HepG2 (cell line): ENCODE measurements at regions not wholly inside any gene's neighbourhood (a gene's known extent, or its start where the extent isn't known, plus 50 kb on each side); places are given as distances from the start of the nearest gene placed in this dataset.

ENCODE experiments used
- ATAC-seq: fragments of 200-7000 bp; cut with Tn5 transposase; 3 replicates; pipeline ENCODE4 v1.9.1; 2020; ENCODE audit warnings: mild to moderate bottlenecking, moderate library complexity
- BruUV-seq: library from RNA; stranded (reverse); fragments of 400-500 nt; replicated peaks from 2 replicates; lab custom pipeline; 2021; lab: Mats Ljungman, UMichigan
- CTCF ChIA-PET: fragments of 300-600 bp; formaldehyde crosslinking; extraction: SDS; loops from one replicate; lab custom pipeline; 2021; ENCODE audit warnings: low total read pairs, inconsistent platforms, low intra/inter-chr PET ratio; lab: Yijun Ruan, JAX
- POLR2A ChIA-PET: fragments of 350-600 bp; sonication (Branson Sonifier 250); formaldehyde crosslinking; loops from one replicate; lab custom pipeline; 2020; ENCODE audit warnings: antibody characterized with exemption, inconsistent platforms; lab: Yijun Ruan, JAX
- DNase-seq: peaks from one replicate; pipeline ENCODE4 v3.0.0-alpha.2; 2015; ENCODE audit warnings: low spot score
- FAIRE-seq: peaks from 3 replicates; lab custom pipeline; 2011; peaks lifted over from hg19 to GRCh38; lab: Jason Lieb, UNC
- H2AFZ ChIP-seq: one replicate; pipeline ENCODE4 v1.6.1; 2011; ENCODE audit warnings: low read length, inconsistent platforms
- H3K27ac ChIP-seq: fragments of 300-600 bp; 3 replicates; pipeline ENCODE4 v1.8.0; 2011; ENCODE audit warnings: mixed run types, mild to moderate bottlenecking, mixed read lengths, low read length, inconsistent platforms; ENCODE audit not compliant: insufficient read depth; ENCODE audit errors: extremely low read length
- H3K27me3 ChIP-seq, 2 experiments: fragments of 200-600 bp in 1 of 2; 2 replicates in 1 of 2; 3 replicates in 1 of 2; pipeline versions ENCODE4 v1.6.0 to v1.8.0; 2011; ENCODE audit warnings: low read length in 2 of 2, mild to moderate bottlenecking in 2 of 2, moderate library complexity in 2 of 2, inconsistent platforms in 1 of 2; ENCODE audit not compliant: insufficient read depth in 2 of 2, control insufficient read depth in 1 of 2
- H3K36me3 ChIP-seq, 2 experiments: fragments of 200-600 bp in 1 of 2; replicated peaks in 1 of 2; 2 replicates in 1 of 2; 3 replicates in 1 of 2; pipeline versions ENCODE4 v1.5.1 to v1.8.0; 2011; ENCODE audit warnings: low read length in 2 of 2, inconsistent platforms in 1 of 2; ENCODE audit not compliant: insufficient read depth in 2 of 2, control insufficient read depth in 1 of 2
- H3K4me1 ChIP-seq: 2 replicates; pipeline ENCODE4 v1.5.1; 2012; ENCODE audit warnings: low read length, inconsistent platforms; ENCODE audit not compliant: insufficient read depth
- H3K4me2 ChIP-seq: 2 replicates; pipeline ENCODE4 v1.6.0; 2011; ENCODE audit warnings: low read depth, low read length, inconsistent platforms
- H3K4me3 ChIP-seq, 3 experiments: fragments of 200-600 bp in 1 of 3; sonication (generic), shearing (Covaris generic) in 1 of 3; replicated peaks in 1 of 3; 2 replicates each; pipeline ENCODE4 v1.5.1; 2011 to 2016; ENCODE audit warnings: low read length in 3 of 3, inconsistent platforms in 2 of 3, low read depth in 2 of 3, mild to moderate bottlenecking in 2 of 3, control low read depth in 1 of 3, mixed read lengths in 1 of 3; ENCODE audit not compliant: insufficient read depth in 1 of 3
- H3K79me2 ChIP-seq: one replicate; pipeline ENCODE4 v1.6.1; 2011; ENCODE audit warnings: low read length, inconsistent platforms; ENCODE audit not compliant: insufficient read depth
- H3K9ac ChIP-seq: 2 replicates; pipeline ENCODE4 v1.6.0; 2011; ENCODE audit warnings: mild to moderate bottlenecking, low read depth, low read length, inconsistent platforms; ENCODE audit not compliant: insufficient read depth
- H3K9me3 ChIP-seq: 2 replicates; pipeline ENCODE4 v1.5.1; 2012; ENCODE audit warnings: mild to moderate bottlenecking, low read length
- H4K20me1 ChIP-seq: 2 replicates; pipeline ENCODE4 v1.6.0; 2011; ENCODE audit warnings: inconsistent platforms, mild to moderate bottlenecking, low read length, moderate library complexity; ENCODE audit not compliant: insufficient read depth
- ADNP ChIP-seq: sonication (generic); formaldehyde crosslinking; IDR thresholded peaks from 2 replicates; pipeline ENCODE4 v1.4.0; 2020; ENCODE audit warnings: missing genetic modification reagents
- KAT7 ChIP-seq: IDR thresholded peaks from 2 replicates; pipeline ENCODE4 v1.6.1; 2018; ENCODE audit warnings: borderline replicate concordance, missing compliant biosample characterization
- KLF6 ChIP-seq: IDR thresholded peaks from 2 replicates; pipeline ENCODE4 v1.8.0; 2016; ENCODE audit warnings: missing biosample characterization, missing genetic modification reagents
- TAF1 ChIP-seq: sonication (generic); formaldehyde crosslinking; IDR thresholded peaks from 2 replicates; pipeline ENCODE4 v1.4.0; 2020; ENCODE audit warnings: missing genetic modification reagents
- ZNF547 ChIP-seq: sonication (generic); formaldehyde crosslinking; IDR thresholded peaks from 2 replicates; pipeline ENCODE4 v1.5.1; 2020; ENCODE audit warnings: mild to moderate bottlenecking, missing genetic modification reagents
- ZNF660 ChIP-seq: sonication (generic); formaldehyde crosslinking; IDR thresholded peaks from 2 replicates; pipeline ENCODE4 v1.5.1; 2020; ENCODE audit warnings: mild to moderate bottlenecking, low read depth, missing genetic modification reagents, borderline replicate concordance
- WGBS: methylation state at CpG from one replicate; pipeline ENCODE4 v1.1.6; 2017; ENCODE audit warnings: low lambda C conversion rate; 5-methylcytosine and 5-hydroxymethylcytosine counted together
- in situ Hi-C: cut with HindIII; loops from 2 replicates; pipeline ENCODE4 v1.10.0; 2017; ENCODE audit warnings: low pct_unique_long_range_greater_than_20kb; ENCODE audit not compliant: extremely low pct_ligation_motif_present
- intact Hi-C: fragments of 100-400 bp; cut with micrococcal nuclease; formaldehyde crosslinking; loops from one replicate; pipeline ENCODE4 v1.10.0; 2022; ENCODE audit not compliant: unreplicated experiment
- TF ChIP-seq, protein P1 (sequence below): sonication (generic); formaldehyde crosslinking; IDR thresholded peaks from 2 replicates; pipeline ENCODE4 v1.4.0; 2020; ENCODE audit warnings: mild to moderate bottlenecking, missing genetic modification reagents, borderline replicate concordance
- TF ChIP-seq, protein P2 (sequence below): sonication (generic); formaldehyde crosslinking; IDR thresholded peaks from 2 replicates; pipeline ENCODE4 v1.4.0; 2020; ENCODE audit warnings: missing genetic modification reagents
- TF ChIP-seq, protein P3 (sequence below): sonication (generic); formaldehyde crosslinking; IDR thresholded peaks from 2 replicates; pipeline ENCODE4 v1.5.0; 2020; ENCODE audit warnings: missing genetic modification reagents
- TF ChIP-seq, protein P4 (sequence below): sonication (generic); formaldehyde crosslinking; IDR thresholded peaks from 2 replicates; pipeline ENCODE4 v1.8.1; 2023; ENCODE audit warnings: mild to moderate bottlenecking, missing genetic modification reagents, borderline replicate concordance

DNA sequence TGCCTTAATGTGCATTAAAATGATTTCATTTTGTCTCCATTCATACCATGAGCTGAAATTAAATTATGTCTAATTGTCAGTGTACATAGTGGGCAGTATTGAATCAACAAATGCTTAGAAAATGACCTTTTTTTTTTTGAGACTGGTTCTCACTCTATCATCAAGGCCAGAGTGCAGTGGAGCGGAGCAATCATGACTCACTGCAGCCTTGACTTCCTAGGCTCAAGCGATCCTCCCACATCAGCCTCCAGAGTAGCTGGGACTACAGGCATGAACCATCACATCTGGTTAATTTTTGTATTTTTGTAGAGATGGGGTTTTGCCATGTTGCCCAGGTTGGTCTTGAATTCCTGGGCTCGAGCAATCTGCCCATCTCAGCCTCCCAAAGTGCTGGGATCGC, 117.0 kb upstream of the BLID start:
- TF ChIP-seq ADNP (CRISPR knock-in tag) (no peak), KLF6 (CRISPR knock-in tag) (no peak), KAT7 (CRISPR knock-in tag) (no peak), ZNF660 (CRISPR knock-in tag) (no peak), ZNF547 (no peak), TAF1 (CRISPR knock-in tag) (no peak)
- TF ChIP-seq, protein P1, sequence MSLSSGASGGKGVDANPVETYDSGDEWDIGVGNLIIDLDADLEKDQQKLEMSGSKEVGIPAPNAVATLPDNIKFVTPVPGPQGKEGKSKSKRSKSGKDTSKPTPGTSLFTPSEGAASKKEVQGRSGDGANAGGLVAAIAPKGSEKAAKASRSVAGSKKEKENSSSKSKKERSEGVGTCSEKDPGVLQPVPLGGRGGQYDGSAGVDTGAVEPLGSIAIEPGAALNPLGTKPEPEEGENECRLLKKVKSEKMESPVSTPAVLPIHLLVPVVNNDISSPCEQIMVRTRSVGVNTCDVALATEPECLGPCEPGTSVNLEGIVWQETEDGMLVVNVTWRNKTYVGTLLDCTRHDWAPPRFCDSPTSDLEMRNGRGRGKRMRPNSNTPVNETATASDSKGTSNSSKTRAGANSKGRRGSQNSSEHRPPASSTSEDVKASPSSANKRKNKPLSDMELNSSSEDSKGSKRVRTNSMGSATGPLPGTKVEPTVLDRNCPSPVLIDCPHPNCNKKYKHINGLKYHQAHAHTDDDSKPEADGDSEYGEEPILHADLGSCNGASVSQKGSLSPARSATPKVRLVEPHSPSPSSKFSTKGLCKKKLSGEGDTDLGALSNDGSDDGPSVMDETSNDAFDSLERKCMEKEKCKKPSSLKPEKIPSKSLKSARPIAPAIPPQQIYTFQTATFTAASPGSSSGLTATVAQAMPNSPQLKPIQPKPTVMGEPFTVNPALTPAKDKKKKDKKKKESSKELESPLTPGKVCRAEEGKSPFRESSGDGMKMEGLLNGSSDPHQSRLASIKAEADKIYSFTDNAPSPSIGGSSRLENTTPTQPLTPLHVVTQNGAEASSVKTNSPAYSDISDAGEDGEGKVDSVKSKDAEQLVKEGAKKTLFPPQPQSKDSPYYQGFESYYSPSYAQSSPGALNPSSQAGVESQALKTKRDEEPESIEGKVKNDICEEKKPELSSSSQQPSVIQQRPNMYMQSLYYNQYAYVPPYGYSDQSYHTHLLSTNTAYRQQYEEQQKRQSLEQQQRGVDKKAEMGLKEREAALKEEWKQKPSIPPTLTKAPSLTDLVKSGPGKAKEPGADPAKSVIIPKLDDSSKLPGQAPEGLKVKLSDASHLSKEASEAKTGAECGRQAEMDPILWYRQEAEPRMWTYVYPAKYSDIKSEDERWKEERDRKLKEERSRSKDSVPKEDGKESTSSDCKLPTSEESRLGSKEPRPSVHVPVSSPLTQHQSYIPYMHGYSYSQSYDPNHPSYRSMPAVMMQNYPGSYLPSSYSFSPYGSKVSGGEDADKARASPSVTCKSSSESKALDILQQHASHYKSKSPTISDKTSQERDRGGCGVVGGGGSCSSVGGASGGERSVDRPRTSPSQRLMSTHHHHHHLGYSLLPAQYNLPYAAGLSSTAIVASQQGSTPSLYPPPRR (CRISPR knock-in tag), result no peak
- TF ChIP-seq, protein P2, sequence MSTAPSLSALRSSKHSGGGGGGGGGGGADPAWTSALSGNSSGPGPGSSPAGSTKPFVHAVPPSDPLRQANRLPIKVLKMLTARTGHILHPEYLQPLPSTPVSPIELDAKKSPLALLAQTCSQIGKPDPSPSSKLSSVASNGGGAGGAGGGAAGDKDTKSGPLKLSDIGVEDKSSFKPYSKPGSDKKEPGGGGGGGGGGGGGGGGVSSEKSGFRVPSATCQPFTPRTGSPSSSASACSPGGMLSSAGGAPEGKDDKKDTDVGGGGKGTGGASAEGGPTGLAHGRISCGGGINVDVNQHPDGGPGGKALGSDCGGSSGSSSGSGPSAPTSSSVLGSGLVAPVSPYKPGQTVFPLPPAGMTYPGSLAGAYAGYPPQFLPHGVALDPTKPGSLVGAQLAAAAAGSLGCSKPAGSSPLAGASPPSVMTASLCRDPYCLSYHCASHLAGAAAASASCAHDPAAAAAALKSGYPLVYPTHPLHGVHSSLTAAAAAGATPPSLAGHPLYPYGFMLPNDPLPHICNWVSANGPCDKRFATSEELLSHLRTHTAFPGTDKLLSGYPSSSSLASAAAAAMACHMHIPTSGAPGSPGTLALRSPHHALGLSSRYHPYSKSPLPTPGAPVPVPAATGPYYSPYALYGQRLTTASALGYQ (CRISPR knock-in tag), result no peak
- TF ChIP-seq, protein P3, sequence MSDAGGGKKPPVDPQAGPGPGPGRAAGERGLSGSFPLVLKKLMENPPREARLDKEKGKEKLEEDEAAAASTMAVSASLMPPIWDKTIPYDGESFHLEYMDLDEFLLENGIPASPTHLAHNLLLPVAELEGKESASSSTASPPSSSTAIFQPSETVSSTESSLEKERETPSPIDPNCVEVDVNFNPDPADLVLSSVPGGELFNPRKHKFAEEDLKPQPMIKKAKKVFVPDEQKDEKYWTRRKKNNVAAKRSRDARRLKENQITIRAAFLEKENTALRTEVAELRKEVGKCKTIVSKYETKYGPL (CRISPR knock-in tag), result no peak
- TF ChIP-seq, protein P4, sequence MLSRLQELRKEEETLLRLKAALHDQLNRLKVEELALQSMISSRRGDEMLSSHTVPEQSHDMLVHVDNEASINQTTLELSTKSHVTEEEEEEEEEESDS (CRISPR knock-in tag), result no peak
- TF ChIP-seq, all 625 proteins: peak for 0
- Histone ChIP-seq H3K27ac (no peak overlapping the region), H3K4me1 (peaks cover 17% of the 10 kb centered on the region), H3K9ac (no peak overlapping the region), H3K4me2 (no peak overlapping the region), H3K27me3 (no peaks in the 10 kb centered on the region; a peak in 2 of 5 replicates), H3K79me2 (no peaks in the 10 kb centered on the region), H2AFZ (no peak overlapping the region), H4K20me1 (no peaks in the 10 kb centered on the region), H3K4me3 (no peak overlapping the region), H3K36me3 (no peaks in the 10 kb centered on the region), H3K9me3 (no peaks in the 10 kb centered on the region)
- no peak for ATAC-seq
- in situ Hi-C loops (no loop called here), intact Hi-C loops (no loop called here)
- BruUV-seq, result no TSS peak
- DNase-seq, result no peak
- ChIA-PET POLR2A (no interaction called here), CTCF (no interaction called here)
- no peak for FAIRE-seq
- WGBS, result 58% methylated on average over 4 of the region's 4 CpGs
